ENCODE measurements at regions not wholly inside any gene's neighbourhood (a gene's known extent, or its start where the extent isn't known, plus 50 kb on each side); places are given as distances from the start of the nearest gene placed in this dataset.
"Not testable (repeated sequence)": the region's sequence is repeated elsewhere in the genome, so short reads cannot be mapped to it uniquely, and the experiment has no call there.

DNA sequence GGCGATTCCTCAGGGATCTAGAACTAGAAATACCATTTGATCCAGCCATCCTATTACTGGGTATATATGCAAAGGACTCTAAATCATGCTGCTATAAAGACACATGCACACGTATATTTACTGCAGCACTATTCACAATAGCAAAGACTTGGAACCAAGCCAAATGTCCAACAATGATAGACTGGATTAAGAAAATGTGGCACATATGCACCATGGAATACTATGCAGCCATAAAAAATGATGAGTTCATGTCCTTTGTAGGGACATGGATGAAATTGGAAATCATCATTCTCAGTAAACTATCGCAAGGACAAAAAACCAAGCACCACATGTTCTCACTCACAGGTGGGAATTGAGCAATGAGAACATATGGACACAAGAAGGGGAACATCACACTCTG lies 93.1 kb upstream of the NT5E start:
- DNase-seq (ENCODE audit: low spot score), result not testable (repeated sequence)

DNA sequence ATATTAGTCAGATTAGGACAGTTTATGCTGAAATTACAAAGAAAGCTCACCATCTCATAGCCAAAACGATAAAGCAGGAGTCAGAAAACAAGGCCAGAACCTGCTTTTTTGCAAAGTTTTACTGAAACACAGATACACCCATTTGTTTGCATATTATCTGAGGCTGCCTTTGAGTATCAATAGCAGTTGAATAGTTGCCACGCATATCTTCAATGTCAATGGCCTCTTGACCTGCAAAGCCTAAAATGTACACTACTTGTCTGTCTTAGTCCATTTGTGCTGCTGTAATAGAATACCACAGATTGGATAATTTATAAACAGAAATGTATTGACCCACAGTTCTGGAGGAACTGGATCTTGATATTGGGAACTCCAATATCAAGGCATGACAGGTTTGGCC lies 94.1 kb upstream of the NT5E start:
- DNase-seq (ENCODE audit: low spot score), result no peak

DNA sequence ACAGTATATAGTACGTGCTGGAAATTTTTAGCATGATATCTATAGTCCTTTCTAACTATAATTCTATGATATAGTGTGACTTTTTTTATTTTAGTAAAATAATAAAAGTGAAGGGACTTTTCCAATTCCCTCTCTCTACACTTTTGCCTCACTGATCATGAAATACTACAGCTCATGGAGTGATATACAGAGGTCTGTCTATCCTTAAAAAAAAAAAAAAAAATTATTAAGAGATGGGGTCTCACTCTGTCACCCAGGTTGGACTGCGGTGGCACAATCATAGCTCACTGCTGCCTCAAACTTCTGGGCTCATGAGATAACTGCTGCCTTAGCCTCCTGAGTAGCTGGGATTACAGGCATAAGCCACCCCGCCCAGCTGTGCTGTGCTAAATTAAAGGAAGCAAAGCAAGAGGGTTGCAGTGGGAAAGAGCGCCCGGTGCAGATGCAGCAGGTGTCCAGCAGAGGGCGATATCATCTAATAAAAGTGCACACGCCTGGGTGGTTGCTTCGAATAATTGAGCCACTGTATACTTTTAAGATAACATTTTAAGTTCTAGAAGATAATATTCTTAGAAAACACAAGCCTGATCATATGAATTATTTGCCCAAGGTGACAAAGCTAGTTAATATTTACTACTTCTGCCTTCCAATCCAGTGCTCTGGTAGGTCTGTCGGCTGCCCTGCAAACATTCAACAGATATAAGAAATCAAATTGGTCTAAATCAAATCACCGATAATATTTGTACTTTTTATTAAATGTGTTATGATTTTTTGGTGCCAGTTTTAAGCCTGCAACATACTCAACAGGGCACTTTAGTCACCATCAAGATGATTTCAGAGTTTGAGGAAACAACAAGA lies 94.9 kb upstream of the NT5E start:
- peak; percentile 71 for DNase-seq (ENCODE audit: low spot score)

DNA sequence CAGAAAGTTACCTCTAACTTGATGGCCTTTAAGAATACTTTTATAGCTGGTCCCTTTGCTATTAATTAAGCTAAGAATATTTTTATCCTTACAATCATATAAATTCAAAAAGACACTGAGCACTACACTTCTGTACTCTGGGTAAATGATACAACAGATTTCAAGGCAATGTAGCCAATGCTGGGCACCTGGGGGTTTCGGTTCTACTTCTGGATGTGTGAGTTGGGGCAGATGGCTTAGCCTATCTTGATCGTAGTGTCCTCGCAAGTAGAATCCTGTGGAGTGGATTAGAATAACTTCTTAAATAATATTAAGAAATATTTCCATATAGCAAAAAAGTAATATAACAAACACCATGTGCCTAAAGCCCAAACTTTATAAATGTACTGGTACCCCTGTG lies 96.9 kb upstream of the NT5E start:
- no peak for DNase-seq (ENCODE audit: low spot score)

DNA sequence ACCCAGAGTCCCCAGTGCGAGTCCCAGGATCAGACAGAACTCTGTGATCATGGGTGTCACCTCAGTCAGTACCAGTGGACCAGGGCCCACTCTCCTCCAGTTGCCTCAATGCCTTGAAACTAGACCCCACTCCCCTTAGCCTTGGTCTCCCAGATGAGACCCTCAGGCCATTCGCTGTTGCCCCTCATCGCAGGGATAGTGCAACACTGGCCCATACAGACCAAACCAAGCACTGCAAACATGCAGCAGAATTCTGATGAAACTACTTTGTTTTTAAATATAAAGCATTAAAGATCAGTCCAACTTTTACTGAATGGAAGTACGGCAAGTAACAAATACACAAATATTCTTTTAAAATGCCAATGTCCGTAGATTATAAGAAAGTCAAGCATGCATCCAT lies 101.2 kb upstream of the NT5E start:
- DNase-seq (ENCODE audit: low spot score), result no peak

DNA sequence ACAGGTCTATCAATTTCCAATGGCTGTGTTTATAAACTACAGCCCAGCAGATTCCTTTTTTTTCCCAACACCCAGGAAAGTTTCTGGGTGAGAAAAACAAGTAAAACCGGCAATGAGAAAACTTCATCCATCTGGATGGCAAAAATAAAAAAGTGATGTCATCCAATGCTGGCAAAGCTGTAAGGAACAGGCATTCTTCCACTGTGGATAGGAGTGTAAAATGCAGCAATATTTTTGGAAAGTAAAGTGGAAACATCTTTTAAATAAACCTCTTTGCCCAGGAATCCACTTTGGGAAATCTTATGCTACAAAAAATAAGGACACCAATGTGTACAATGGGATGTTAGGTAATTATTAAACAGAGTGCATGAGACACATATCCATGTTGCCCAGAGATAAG lies 102.1 kb upstream of the NT5E start:
- peak; percentile 19 for DNase-seq (ENCODE audit: low spot score)

DNA sequence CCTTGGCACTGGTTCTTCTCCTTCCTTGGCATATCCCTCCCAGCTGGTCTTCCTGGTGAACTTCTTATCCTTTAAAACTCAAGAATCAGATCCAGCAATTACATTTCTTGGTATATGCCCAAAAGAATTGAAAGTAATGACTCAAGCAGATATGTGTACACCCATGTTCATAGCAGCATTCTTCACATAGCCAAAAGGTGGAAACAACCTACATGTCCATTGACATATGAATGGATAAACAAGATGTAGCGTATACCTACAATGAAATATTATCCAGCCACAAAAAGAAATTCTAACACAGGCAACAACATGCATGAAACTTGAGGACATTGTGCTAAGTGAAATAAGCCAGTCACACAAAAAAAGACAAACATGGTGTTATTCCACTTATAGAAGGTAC lies 103.7 kb upstream of the NT5E start:
- DNase-seq (ENCODE audit: low spot score), result no peak

DNA sequence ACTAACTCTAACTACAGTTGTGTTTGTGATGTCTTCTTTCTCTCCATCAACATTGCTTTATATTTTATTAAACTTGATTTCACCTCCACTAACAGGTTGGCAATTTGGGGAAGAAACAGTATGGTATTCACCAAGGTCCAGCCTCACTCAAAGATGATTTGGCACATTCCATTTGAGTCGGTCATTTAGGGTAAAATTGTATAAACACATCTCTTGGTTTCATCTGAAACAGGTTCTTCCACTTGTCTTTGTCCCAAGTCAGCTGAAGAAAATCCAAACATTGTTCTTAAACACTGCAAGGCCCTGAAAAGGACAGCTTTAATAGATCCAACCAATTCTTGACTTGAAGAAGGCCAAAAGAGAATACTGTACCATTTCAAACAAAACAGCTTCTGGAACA lies 104.9 kb upstream of the NT5E start:
- DNase-seq (ENCODE audit: low spot score), result no peak

DNA sequence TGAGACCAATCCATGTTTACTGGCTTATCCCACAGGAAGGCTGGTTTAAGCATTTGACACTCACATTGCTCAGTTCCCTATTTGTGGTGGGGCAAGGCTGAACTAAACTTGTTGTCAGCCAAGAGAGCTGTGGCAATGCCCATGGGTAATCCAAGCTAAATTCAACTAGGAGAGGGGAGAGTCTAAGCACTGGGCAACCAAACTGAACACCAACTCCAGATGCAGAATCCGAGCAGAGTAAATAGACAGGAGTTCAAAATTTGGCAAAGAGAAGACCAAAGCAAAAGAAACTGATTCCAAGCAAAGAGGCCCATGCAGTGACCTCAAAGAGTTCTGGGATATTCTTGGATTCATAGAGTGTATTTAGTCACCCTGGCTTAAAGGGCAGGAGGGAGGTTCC lies 106.5 kb upstream of the NT5E start:
- DNase-seq (ENCODE audit: low spot score), result no peak

DNA sequence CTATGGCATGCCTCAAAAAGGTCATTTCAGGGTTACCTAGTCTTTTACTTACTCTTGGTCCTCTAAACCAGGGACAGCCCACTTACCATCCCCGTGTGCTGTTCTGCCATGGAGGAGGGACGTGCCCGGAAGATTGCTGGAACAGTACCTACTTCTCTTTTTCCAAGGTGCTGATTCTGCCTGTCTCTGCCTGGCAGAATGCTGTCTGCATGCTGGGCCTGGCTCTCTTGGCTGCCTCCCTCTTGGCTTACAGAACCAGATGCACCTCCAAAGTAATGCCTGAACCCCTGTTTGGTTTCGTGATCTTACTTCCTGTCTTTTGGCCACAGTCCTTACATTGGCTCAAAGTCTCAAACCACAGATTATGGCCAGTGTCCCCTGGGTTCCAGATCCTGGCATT lies 120.7 kb upstream of the NT5E start:
- DNase-seq (ENCODE audit: low spot score), result no peak

DNA sequence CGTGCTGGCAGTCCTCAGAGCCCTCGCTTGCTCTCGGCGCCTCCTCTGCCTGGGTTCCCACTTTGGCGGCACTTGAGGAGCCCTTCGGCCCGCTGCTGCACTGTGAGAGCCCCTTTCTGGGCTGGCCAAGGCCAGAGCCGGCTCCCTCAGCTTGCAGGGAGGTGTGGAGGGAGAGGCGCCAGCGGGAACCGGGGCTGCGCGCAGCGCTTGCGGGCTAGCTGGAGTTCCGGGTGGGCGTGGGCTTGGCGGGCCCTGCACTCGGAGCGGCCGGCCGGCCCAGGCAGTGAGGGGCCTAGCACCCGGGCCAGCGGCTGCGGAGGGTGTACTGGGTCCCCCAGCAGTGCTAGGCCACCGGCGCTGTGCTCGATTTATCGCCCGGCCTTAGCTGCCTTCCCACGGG lies 124.1 kb upstream of the NT5E start:
- DNase-seq (ENCODE audit: low spot score), result not testable (repeated sequence)

DNA sequence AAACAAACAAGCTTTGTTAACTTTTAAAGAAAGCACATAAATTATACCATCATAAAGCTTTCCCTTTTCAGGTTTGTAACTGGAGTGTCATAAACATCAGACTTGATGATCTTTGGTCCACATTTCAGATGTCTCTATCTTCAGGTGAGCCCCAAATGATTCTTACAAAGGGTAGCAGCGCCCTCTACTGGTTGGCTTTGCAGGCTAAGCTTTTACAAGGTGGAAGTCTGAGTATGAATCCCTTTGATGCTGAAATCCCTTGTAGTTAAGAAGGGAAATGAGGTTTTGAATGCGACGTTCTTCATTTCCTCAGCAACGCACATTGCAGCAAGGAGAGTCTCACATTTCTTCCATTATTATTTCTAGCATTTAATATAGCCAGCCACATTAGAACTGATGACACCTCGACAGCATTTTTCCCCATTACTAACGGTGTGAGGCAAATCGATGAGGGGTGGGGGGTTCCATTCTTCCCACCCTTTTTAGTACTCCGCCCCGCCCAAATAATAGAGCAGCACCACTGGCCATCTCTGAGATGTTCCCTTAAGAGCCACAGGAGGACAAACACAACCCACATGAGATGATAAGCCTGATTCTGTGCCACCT lies 126.3 kb upstream of the NT5E start:
- peak; percentile 81 for DNase-seq (ENCODE audit: low spot score)

DNA sequence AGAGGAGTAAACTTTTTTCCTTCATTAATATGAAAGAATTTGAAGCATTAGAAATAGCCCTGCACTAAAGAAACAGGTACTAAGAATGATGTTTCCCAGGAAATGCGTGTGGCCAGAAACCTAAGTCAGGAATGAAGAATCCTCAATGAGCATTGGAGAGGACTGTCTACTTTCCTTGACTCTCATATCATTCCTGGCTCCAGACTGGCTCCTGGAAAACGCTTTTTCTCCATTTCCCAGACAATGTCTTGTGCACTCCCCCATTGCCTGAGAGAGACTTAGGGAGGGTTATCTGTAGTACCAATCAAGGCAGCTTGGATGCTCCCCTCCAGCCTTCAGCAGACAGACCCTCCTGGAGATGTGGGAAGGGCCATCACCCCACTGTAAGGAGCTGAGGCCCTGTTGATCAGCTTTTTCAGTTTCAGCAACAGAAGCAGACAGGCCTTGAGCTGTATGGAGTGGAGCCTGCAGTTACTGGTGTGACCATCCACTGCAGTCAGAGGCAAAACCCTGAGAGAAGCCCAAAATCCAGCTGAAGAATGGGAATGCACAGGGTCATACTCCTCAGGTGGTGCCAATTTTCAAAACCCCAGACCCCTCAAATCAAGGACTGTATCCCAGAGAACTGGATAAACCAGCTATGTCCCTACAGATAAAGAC lies 127.3 kb upstream of the NT5E start:
- DNase-seq (ENCODE audit: low spot score), result no peak

DNA sequence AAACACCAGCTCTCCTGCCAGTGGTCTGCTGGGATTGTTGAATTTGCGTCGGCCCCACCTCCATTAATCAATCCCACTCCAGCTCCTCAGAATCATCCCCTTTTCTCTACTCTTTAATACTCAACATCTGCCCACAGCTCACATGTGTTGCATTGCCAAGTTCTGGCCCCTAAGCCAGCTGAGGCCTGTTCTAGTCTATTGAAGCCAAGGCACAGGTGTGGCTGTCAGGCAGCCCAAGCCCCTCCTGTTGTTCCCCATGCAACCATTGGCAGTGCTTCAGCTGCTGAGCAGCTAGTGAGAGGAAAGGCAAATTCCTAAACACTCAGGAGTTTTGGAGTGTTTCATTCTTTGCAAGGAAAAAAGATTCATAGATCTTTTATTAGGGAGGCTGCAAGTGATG lies 128.0 kb upstream of the NT5E start:
- DNase-seq (ENCODE audit: low spot score), result no peak

DNA sequence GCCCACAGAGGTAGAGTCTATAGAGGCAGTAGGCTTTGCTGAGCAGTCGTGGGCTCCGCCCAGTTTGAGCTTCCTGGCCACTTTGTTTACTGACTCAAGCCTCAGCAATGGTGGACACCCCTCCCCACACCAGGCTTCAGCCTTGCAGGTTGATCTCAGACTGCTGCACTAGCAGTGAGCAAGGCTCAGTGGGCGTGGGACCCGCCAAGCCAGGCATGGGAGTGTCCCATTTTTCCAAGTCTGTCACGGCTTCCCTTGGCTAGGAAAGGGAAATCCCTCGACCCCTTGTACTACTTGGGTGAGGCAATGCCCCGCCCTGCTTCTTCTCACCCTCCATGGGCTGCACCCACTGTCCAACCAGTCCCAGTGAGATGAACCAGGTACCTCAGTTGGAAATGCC lies 135.3 kb upstream of the NT5E start:
- DNase-seq (ENCODE audit: low spot score), result no peak

DNA sequence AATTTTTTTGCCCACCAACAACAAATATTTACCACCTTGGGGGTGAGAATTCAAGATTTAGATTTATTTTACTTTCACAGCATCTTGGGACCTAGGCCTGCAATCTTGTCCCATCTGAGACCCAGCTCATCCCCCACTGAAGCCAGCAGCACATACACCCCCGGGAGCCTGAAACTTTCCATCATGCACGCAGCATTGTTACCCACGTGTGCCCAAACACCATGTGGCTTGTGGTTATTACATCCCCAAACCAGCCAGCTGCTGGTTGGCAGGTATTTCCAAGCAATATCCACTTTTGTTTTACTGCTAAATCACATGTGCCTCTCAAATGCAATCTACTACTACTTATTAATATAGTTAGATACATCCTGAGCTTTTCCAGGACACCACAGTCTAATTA lies 149.3 kb upstream of the NT5E start:
- DNase-seq (ENCODE audit: low spot score), result no peak

DNA sequence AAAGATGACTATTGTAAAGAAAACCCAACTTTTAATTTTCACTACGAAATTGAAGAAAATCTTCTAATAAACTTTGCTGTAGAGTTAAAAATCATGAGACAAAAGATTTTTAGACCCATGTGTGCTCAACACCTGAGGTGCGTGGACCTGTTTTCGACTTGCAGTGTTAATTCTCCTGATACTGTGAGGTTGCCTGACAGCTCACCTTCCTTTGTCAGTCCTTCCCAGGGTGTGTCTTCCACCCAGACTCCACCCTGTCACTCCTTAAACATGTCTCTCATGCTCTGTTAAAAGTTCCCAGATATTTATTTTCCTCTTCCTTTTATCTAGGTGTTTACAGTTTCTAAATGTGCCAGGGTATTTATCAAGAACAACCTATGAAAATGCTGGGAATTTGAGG lies 151.3 kb upstream of the NT5E start:
- DNase-seq (ENCODE audit: low spot score), result no peak

DNA sequence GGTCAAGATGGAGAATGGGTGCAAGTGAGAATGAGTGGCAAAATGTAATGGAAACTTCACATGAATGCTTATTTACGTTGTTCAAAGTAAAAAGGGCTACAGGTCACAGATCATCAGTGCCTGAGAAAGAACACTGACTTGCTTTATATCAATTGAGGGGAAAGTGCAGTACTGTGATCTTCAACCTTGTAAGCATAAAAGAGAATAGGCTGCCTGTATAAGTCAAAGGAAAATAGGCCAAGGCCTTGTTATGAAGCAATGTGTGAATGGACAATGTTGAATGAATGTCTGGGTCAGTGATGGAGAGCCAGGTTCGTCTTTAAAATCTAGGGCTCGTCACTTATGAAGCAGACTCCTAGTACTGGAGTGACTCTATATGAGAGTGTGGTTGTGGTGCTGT lies 158.6 kb upstream of the NT5E start:
- no peak for DNase-seq (ENCODE audit: low spot score)

DNA sequence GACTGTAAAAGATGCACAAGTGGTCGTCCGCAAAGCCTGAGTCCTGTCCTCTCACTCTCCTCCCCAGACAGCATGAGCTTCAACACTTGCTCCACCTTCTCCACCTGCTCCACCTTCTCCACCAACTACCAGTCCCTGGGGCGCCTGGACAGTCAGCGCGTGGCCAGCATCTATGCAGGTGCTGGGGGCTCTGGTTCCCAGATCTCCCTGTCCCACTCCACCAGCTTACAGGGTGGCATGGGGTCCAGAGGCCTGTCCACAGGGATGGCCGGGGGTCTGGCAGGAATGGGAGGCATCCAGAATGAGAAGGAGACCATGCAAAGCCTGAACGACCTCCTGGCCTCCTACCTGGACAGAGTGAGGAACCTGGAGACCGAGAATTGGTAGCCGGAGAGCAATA lies 162.2 kb upstream of the NT5E start:
- no peak for DNase-seq (ENCODE audit: low spot score)

DNA sequence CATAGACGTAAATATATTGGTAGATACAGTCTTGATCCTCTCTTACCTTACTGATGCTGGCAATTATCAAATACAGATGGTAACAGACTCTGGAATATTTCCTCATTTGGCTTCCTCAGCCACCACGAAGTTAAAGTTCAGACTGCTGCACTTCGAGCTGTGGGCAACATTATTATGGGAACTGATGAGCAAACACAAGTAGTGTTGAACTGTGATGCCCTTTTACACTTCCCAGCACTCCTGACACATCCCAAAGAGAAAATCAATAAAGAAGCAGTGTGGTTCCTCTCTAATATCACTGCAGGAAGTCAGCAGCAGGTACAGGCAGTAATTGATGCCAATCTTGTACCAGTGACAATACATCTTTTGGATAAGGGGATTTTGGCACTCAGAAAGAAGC lies 162.7 kb upstream of the NT5E start:
- no peak for DNase-seq (ENCODE audit: low spot score)

DNA sequence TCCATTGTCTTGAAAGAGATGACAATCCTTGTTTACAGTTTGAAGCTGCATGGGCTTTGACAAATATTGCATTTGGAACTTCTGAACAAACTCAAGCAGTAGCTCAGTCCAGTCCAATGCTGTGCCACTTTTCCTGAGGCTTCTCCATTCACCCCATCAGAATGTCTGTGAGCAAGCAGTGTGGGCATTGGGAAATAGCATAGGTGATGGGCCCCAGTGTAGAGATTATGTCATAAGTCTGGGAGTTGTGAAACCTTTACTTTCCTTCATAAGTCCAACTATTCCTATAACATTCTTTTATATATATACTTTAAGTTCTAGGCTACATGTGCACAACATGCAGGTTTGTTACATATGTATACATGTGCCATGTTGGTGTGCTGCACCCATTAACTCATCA lies 163.4 kb upstream of the NT5E start:
- not testable (repeated sequence) for DNase-seq (ENCODE audit: low spot score)

DNA sequence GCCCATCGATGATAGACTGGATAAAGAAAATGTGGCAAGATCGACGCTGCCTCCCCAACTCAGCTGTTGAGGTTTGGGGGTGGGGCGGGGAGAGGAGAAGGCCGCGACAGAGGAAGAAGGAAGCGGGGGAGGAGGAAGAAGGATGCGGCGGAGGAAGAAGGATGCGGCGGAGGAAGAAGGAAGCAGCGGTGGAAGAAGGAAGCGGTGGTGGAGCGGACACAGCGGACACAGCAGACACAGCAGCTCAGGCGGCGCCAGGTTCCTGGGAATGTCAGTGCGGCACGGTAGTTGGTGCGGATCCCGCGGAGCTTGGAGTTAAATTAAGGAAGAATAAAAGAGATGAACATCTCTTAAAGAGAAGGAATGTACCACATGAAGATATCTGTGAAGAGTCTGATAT lies 163.9 kb upstream of the NT5E start:
- no peak for DNase-seq (ENCODE audit: low spot score)

DNA sequence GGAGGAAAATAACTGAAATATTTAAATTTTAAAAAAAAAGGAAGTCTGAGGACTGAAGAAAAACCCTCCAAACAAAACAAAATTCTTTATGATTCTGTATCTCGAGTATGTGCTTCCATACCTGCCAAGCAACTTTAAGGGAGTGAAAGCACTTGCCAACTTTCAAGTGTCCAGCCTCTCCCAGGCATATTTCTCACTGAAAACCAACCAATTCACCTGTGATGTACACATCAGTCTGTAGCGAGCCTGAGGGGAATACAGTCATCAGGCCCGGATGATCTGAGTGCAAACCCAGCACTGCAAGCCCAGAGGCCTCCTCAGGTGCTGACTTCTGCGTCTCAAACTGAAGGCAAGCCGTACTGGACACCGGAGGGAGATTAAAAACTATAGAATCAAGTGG lies 164.8 kb upstream of the NT5E start:
- DNase-seq (ENCODE audit: low spot score), result no peak

Measured in Ammon's horn (tissue), 1 donor.